MM.1S (cell line): ENCODE measurements at regions not wholly inside any gene's neighbourhood (a gene's known extent, or its start where the extent isn't known, plus 50 kb on each side); places are given as distances from the start of the nearest gene placed in this dataset.

Source experiments
- DNase-seq: peaks from one replicate; pipeline ENCODE4 v3.0.0-alpha.2; 2015
- H2AFZ ChIP-seq: fragments of 300-600 bp; sonication (generic); 2 replicates; pipeline ENCODE4 v1.6.0; 2016; ENCODE audit warnings: antibody characterized with exemption, low read length
- H3F3A ChIP-seq: fragments of 300-600 bp; sonication (generic); 2 replicates; pipeline ENCODE4 v1.6.1; 2016; ENCODE audit warnings: mild to moderate bottlenecking, antibody characterized with exemption, low read length, moderate library complexity, mixed read lengths; ENCODE audit not compliant: insufficient read depth
- H3K27ac ChIP-seq: fragments of 300-600 bp; sonication (generic); 2 replicates; pipeline ENCODE4 v1.5.1; 2016; ENCODE audit warnings: mild to moderate bottlenecking, low read length
- H3K27me3 ChIP-seq: fragments of 300-600 bp; sonication (generic); replicated peaks from 2 replicates; pipeline ENCODE4 v1.6.0; 2016; ENCODE audit warnings: low read length; ENCODE audit not compliant: insufficient read depth
- H3K36me3 ChIP-seq: fragments of 300-600 bp; sonication (generic); replicated peaks from 2 replicates; pipeline ENCODE4 v1.6.1; 2016; ENCODE audit warnings: mild to moderate bottlenecking, low read length, mixed read lengths; ENCODE audit not compliant: insufficient read depth
- H3K4me1 ChIP-seq: fragments of 300-600 bp; sonication (generic); 2 replicates; pipeline ENCODE4 v1.6.1; 2016; ENCODE audit warnings: low read length, mixed read lengths
- H3K4me2 ChIP-seq: fragments of 300-600 bp; sonication (generic); 2 replicates; pipeline ENCODE4 v1.6.0; 2016; ENCODE audit warnings: low read depth, low read length
- H3K4me3 ChIP-seq: fragments of 300-600 bp; sonication (generic); 2 replicates; pipeline ENCODE4 v1.5.1; 2016; ENCODE audit warnings: low read length, mixed read lengths
- H3K79me2 ChIP-seq: fragments of 300-600 bp; sonication (generic); 2 replicates; pipeline ENCODE4 v1.6.1; 2016; ENCODE audit warnings: mixed run types, low read length, mixed read lengths
- H3K9ac ChIP-seq: fragments of 300-600 bp; sonication (generic); 2 replicates; pipeline ENCODE4 v1.6.1; 2016; ENCODE audit warnings: low read length, mixed read lengths
- H3K9me2 ChIP-seq: fragments of 300-600 bp; sonication (generic); replicated peaks from 2 replicates; pipeline ENCODE4 v1.6.1; 2016; ENCODE audit warnings: mild to moderate bottlenecking, low read length, mixed read lengths; ENCODE audit not compliant: insufficient read depth
- H3K9me3 ChIP-seq: fragments of 300-600 bp; sonication (generic); replicated peaks from 2 replicates; pipeline ENCODE4 v1.6.1; 2016; ENCODE audit warnings: mild to moderate bottlenecking, low read length, mixed read lengths; ENCODE audit not compliant: insufficient read depth
- H4K20me1 ChIP-seq: fragments of 300-600 bp; sonication (generic); 2 replicates; pipeline ENCODE4 v1.6.1; 2016; ENCODE audit warnings: mild to moderate bottlenecking, low read length, moderate library complexity, mixed read lengths; ENCODE audit not compliant: insufficient read depth
- EZH2 ChIP-seq: fragments of 300-600 bp; sonication (generic); optimal IDR thresholded peaks from 2 replicates; pipeline ENCODE3; 2017; ENCODE audit warnings: low read depth, mild to moderate bottlenecking, antibody characterized with exemption, low read length, mixed read lengths
- EZH2phosphoT487 ChIP-seq: fragments of 300-600 bp; sonication (generic); IDR thresholded peaks from 2 replicates; pipeline ENCODE4 v1.6.1; 2018; ENCODE audit warnings: antibody characterized with exemption, low read length
- TF ChIP-seq, protein P1 (sequence below): fragments of 300-600 bp; sonication (generic); IDR thresholded peaks from 2 replicates; pipeline ENCODE4 v1.5.1; 2016; ENCODE audit warnings: antibody characterized with exemption, low read length, mixed read lengths

DNA sequence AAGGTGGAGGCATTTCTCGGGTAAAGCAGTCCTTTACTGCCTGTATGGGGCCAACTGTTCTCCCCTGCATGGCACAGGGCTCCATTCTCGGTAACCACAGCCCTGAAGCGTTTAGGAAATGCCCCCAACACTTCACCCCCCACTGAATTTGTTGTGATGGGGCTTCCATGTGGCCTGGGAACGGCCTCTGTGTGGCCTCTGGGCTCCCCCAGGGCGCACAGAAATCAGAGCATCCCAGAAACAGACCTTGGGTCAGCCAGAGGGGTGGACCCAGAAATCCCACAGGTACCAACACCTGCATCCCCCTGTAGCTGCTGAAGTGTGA is 153.7 kb upstream of the VSTM2B start:
- H3K4me3 ChIP-seq: no peak overlapping the region
- no peak overlapping the region for H2AFZ ChIP-seq
- H3K9ac ChIP-seq: no peak overlapping the region
- TF ChIP-seq EZH2 (no peak), EZH2phosphoT487 (no peak)
- TF ChIP-seq, protein P1, sequence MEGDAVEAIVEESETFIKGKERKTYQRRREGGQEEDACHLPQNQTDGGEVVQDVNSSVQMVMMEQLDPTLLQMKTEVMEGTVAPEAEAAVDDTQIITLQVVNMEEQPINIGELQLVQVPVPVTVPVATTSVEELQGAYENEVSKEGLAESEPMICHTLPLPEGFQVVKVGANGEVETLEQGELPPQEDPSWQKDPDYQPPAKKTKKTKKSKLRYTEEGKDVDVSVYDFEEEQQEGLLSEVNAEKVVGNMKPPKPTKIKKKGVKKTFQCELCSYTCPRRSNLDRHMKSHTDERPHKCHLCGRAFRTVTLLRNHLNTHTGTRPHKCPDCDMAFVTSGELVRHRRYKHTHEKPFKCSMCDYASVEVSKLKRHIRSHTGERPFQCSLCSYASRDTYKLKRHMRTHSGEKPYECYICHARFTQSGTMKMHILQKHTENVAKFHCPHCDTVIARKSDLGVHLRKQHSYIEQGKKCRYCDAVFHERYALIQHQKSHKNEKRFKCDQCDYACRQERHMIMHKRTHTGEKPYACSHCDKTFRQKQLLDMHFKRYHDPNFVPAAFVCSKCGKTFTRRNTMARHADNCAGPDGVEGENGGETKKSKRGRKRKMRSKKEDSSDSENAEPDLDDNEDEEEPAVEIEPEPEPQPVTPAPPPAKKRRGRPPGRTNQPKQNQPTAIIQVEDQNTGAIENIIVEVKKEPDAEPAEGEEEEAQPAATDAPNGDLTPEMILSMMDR: no peak
- H3K4me2 ChIP-seq: no peak overlapping the region
- H3F3A ChIP-seq: no peaks in the 10 kb centered on the region
- no peaks in the 10 kb centered on the region for H3K9me2 ChIP-seq
- H4K20me1 ChIP-seq: no peaks in the 10 kb centered on the region
- peaks cover 44% of the 10 kb centered on the region for H3K27me3 ChIP-seq
- no peak for DNase-seq
- H3K79me2 ChIP-seq: no peaks in the 10 kb centered on the region
- H3K27ac ChIP-seq: no peak overlapping the region
- no peaks in the 10 kb centered on the region for H3K4me1 ChIP-seq
- H3K9me3 ChIP-seq: no peaks in the 10 kb centered on the region
- no peaks in the 10 kb centered on the region for H3K36me3 ChIP-seq

DNA sequence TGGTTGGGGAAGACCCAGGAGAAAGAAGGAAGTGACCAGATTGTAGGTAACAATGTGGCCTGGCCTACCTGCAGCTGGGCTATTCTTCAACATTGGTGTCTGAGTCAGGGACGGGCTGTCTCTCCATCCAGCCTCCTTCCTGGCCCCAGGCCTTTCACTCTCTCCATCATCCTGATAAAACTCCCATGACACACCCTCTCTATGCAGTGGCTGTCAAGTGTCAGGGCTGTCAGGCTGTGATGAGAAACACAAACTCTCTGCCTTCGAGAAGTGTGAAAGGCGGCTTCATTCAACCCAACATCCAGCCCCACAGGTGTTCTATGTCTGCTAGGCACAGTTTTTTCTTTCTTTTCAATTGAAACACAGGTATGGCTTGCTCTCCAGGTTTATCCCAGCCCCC is 153.3 kb upstream of the VSTM2B start:
- Histone ChIP-seq H3K9ac (no peak overlapping the region), H4K20me1 (no peaks in the 10 kb centered on the region), H3F3A (no peaks in the 10 kb centered on the region), H3K79me2 (no peaks in the 10 kb centered on the region), H3K9me2 (no peaks in the 10 kb centered on the region), H2AFZ (no peak overlapping the region), H3K9me3 (no peaks in the 10 kb centered on the region), H3K27me3 (peaks cover 40% of the 10 kb centered on the region), H3K4me3 (no peak overlapping the region), H3K27ac (no peak overlapping the region), H3K4me2 (no peak overlapping the region), H3K4me1 (no peaks in the 10 kb centered on the region), H3K36me3 (no peaks in the 10 kb centered on the region)
- DNase-seq: no peak
- TF ChIP-seq EZH2phosphoT487 (no peak), EZH2 (no peak)
- TF ChIP-seq, protein P1: no peak

DNA sequence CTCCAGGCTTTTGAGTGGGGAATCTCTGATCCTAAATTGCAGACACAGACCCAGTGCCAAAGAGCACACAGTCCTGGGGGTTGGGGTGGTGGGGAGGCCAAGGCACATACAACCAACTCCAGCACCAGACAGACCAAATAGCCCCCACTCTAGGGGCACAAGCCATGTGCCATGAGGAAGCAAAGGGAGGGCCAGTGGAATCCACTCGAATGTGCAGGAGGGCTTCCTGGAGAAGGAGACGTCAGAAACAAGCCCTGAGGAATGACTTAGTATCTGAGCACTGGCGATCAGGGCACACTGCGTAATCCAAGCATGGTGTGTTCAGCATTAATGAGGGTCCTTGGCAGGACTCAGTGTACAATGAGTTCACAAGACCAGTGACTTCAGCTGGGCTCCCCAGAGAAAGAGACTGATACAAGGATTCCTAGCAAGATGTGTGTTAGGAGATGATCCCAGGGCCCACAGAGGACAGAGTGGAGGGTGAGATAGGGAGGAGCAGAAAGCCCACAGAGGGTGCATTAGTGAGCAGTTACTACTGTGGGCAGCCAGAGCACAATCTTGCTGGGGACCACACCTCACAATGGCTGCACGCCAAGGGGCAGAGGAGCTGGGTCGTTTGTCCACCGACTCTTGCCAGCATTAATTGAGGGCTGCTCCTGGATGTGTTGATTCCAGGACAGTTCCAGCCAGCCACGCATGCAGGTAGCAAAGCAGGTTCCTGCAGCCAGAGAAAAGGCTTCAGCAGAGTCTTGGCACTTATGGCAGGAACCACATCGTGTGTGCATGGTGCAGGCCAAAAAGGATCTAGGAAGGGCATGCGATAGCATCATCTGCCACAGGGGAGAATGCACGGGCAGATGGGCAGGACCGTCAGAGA is 152.6 kb upstream of the VSTM2B start:
- Histone ChIP-seq H3K4me1 (no peaks in the 10 kb centered on the region), H4K20me1 (no peaks in the 10 kb centered on the region), H3K79me2 (no peaks in the 10 kb centered on the region), H3K36me3 (no peaks in the 10 kb centered on the region), H3K27me3 (peaks cover 33% of the 10 kb centered on the region), H3K4me3 (no peak overlapping the region), H3K4me2 (no peak overlapping the region), H3K9me2 (no peaks in the 10 kb centered on the region), H2AFZ (no peak overlapping the region), H3F3A (no peaks in the 10 kb centered on the region), H3K27ac (no peak overlapping the region), H3K9ac (no peak overlapping the region), H3K9me3 (no peaks in the 10 kb centered on the region)
- DNase-seq: no peak
- TF ChIP-seq EZH2 (no peak), EZH2phosphoT487 (no peak)
- TF ChIP-seq, protein P1: no peak
